BJ (cell line): ENCODE measurements at regions not wholly inside any gene's neighbourhood (a gene's known extent, or its start where the extent isn't known, plus 50 kb on each side); places are given as distances from the start of the nearest gene placed in this dataset.
"Not testable (repeated sequence)": the region's sequence is repeated elsewhere in the genome, so short reads cannot be mapped to it uniquely, and the experiment has no call there.

Experiments
- CTCF ChIA-PET: fragments of 350-600 bp; formaldehyde crosslinking; extraction: SDS; loops from one replicate; lab custom pipeline; 2021; ENCODE audit warnings: antibody characterized with exemption, inconsistent platforms; lab: Yijun Ruan, JAX
- POLR2A ChIA-PET: fragments of 300-600 bp; sonication (Branson Sonifier 250); formaldehyde crosslinking; extraction: SDS; loops from one replicate; lab custom pipeline; 2021; ENCODE audit warnings: antibody characterized with exemption; lab: Charles Lee
- DNase-seq: peaks from one replicate; pipeline ENCODE4 v3.0.0-alpha.2; 2011; ENCODE audit warnings: low read depth
- H3K27me3 ChIP-seq: 2 replicates; pipeline ENCODE4 v1.6.0; 2011; ENCODE audit warnings: low read length; ENCODE audit not compliant: control insufficient read depth, insufficient read depth
- H3K36me3 ChIP-seq: 2 replicates; pipeline ENCODE4 v1.5.1; 2011; ENCODE audit warnings: low read length; ENCODE audit not compliant: control insufficient read depth, insufficient read depth
- H3K4me3 ChIP-seq: 2 replicates; pipeline ENCODE4 v1.5.1; 2011; ENCODE audit warnings: low read depth, mild to moderate bottlenecking, control low read depth, low read length
- TF ChIP-seq, protein P1 (sequence below): IDR thresholded peaks from 2 replicates; pipeline ENCODE4 v1.5.1; 2011; ENCODE audit warnings: low read depth, mild to moderate bottlenecking, control low read depth, inconsistent platforms, low read length, moderate library complexity; ENCODE audit not compliant: insufficient read depth

DNA sequence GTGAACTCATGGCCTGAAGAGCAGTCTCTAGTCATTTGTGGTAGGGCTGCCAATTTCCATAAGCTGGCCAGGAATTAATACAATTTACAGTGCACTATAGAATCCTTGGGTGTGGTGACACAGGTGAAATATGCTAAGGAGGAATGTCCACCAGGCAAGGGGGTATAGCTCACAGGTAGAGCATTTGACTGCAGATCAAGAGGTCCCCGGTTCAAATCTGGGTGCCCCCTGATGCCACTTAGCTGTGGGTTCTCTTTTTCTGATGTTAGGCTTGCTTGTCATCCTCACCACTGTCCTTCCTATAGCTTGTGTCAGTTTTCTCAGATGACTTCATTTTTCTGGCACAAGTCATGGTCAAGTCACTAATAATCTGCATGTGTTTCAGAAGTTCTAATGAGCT, 108.7 kb downstream of the ZNF467 start:
- ChIA-PET CTCF (interaction anchor here (3.6 to 7.2 kb wide), 2 partner anchors 77 to 82 kb away, joined by 18 to 116 read pairs; no protein-coding TSS in a partner anchor), POLR2A (no interaction called here)
- TF ChIP-seq, protein P1, sequence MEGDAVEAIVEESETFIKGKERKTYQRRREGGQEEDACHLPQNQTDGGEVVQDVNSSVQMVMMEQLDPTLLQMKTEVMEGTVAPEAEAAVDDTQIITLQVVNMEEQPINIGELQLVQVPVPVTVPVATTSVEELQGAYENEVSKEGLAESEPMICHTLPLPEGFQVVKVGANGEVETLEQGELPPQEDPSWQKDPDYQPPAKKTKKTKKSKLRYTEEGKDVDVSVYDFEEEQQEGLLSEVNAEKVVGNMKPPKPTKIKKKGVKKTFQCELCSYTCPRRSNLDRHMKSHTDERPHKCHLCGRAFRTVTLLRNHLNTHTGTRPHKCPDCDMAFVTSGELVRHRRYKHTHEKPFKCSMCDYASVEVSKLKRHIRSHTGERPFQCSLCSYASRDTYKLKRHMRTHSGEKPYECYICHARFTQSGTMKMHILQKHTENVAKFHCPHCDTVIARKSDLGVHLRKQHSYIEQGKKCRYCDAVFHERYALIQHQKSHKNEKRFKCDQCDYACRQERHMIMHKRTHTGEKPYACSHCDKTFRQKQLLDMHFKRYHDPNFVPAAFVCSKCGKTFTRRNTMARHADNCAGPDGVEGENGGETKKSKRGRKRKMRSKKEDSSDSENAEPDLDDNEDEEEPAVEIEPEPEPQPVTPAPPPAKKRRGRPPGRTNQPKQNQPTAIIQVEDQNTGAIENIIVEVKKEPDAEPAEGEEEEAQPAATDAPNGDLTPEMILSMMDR, result no peak
- DNase-seq, result no peak
- Histone ChIP-seq H3K36me3 (no peaks in the 10 kb centered on the region), H3K4me3 (no peak overlapping the region), H3K27me3 (peaks cover 2% of the 10 kb centered on the region)

DNA sequence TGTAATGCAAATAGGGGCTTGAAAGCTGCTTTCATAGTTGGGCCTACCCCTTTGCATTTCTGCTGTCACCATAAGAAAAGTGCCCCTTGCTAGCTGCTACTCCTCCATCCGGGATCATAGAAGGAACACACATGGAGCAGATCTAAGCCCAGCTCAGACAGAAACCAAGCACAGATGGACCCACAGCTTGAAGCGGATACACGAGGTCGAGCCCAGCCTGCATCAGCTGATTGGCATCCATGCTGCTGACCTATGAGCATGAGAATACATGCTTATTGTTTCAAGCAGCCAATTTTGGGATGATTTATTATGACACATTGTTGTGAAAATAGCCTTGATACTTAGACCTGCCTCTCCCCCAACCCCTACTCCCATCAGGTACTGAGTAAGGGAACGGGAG, 109.2 kb downstream of the ZNF467 start:
- ChIA-PET CTCF (interaction anchor here (2.5 to 7.2 kb wide), 3 partner anchors 40 to 83 kb away, joined by 7 to 116 read pairs (median 18); no protein-coding TSS in a partner anchor), POLR2A (no interaction called here)
- Histone ChIP-seq H3K27me3 (peaks cover 2% of the 10 kb centered on the region), H3K4me3 (no peak overlapping the region), H3K36me3 (no peaks in the 10 kb centered on the region)
- TF ChIP-seq, protein P1, result no peak
- DNase-seq, result no peak

DNA sequence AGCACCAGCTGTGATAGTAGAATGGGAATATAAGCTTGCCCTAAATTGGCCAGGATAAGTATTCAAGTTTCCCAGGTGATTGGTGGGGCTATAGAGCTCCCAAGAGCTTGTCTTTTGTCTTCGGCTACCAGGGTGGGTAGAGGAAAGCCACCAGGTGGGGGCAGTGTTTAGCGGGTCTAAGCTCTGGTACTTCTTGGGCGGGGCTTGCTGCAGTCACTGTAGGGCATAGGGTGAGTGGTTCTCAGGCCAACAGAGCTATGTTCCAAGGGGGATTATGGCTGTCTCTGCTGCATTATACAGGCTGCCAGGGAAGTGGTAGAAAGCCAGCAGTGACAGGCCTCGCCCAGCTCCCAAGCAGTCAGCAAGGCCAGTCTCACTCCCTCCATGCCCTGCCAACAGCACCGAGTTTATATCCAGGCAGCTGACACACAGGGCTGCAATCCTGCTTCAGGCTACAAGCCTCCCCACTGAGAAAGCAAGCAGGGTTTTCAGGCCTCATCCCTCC, 110.7 kb downstream of the ZNF467 start:
- POLR2A ChIA-PET, result no interaction called here
- Histone ChIP-seq H3K4me3 (no peak overlapping the region), H3K27me3 (peaks cover 2% of the 10 kb centered on the region), H3K36me3 (no peaks in the 10 kb centered on the region)
- TF ChIP-seq, protein P1, result peak; percentile 64
- CTCF ChIA-PET, result interaction anchor here (0.5 to 7.2 kb wide), 17 partner anchors 10 to 144 kb away, joined by 3 to 116 read pairs (median 6); no protein-coding TSS in a partner anchor
- no peak for DNase-seq

DNA sequence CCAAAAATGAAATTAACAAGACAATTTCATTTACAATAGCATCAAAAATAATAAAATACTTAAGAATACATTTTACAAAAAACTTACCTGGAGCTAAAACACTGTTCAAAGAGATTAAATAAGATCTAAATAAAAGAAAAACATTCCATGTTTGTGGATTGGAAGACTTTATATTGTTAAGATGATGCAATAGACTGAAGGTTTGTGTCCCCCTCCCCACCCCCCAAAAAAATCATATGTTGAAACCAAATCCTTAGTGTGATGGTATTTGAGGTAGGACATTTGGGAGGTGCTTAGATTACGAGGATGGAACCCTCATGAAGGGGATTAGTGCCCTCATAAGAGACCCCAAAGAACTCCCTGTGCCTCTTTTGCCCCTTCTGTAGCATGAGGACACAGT, 117.6 kb downstream of the ZNF467 start:
- no peak for DNase-seq
- TF ChIP-seq, protein P1, result no peak
- ChIA-PET CTCF (interaction anchor here (1.9 kb wide), 1 partner anchor 31 kb away, joined by 5 read pairs; no protein-coding TSS in a partner anchor), POLR2A (no interaction called here)
- Histone ChIP-seq H3K36me3 (no peaks in the 10 kb centered on the region), H3K4me3 (no peak overlapping the region), H3K27me3 (no peaks in the 10 kb centered on the region)

DNA sequence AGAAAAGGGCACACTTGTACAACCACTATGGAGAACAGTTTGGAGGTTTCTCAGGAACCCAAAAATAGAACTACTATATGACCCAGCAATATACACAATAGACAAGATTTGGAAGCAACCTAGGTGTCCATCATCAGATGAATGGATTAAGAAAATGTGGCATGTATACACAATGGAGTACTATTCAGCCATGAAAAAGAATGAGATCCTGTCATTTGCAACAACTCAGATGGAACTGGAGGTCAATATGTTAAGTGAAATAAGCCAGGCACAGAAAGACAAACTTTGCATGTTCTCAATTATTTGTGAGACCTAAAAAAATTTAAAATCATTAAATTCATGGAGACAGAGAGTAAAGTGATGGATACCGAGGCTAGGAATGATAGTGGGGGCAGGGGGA, 118.8 kb downstream of the ZNF467 start:
- Histone ChIP-seq H3K4me3 (no peak overlapping the region), H3K36me3 (no peaks in the 10 kb centered on the region), H3K27me3 (no peaks in the 10 kb centered on the region)
- TF ChIP-seq, protein P1, result no peak
- POLR2A ChIA-PET, result no interaction called here
- CTCF ChIA-PET, result no interaction called here
- no peak for DNase-seq

DNA sequence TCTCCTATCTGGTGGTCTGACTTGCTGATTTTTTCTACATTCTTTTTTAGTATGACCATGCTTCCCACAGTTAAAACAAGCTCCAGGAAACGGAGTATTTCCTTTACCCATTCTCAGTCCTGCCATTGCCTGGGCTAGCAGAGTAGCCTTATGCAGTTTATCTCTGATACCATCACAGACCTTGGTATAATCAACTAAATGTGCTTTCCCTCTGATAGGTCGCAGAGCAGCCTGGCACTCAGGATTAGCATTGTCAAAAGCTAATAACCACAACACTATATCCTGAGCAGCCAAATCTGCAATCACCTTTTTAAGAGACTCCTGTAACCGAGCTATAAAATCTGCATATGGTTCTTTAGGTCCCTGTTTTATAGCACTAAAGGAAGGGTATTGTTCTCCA, 123.2 kb downstream of the ZNF467 start:
- CTCF ChIA-PET, result interaction anchor here (1.4 to 2.9 kb wide), 2 partner anchors 12 to 92 kb away, joined by 6 to 18 read pairs; no protein-coding TSS in a partner anchor
- H3K27me3 ChIP-seq, H3K4me3 ChIP-seq, DNase-seq, POLR2A ChIA-PET, H3K36me3 ChIP-seq: not testable (repeated sequence)
